NT2/D1 (cell line): ENCODE measurements at regions not wholly inside any gene's neighbourhood (a gene's known extent, or its start where the extent isn't known, plus 50 kb on each side); places are given as distances from the start of the nearest gene placed in this dataset.
"Not testable (repeated sequence)": the region's sequence is repeated elsewhere in the genome, so short reads cannot be mapped to it uniquely, and the experiment has no call there.

Source experiments
- DNase-seq: peaks from one replicate; pipeline ENCODE4 v3.0.0-alpha.2; 2011; ENCODE audit warnings: low read depth, low spot score
- H3K27me3 ChIP-seq: 2 replicates; pipeline ENCODE4 v1.6.0; 2011; ENCODE audit warnings: mild to moderate bottlenecking; ENCODE audit not compliant: insufficient read length, insufficient read depth
- H3K36me3 ChIP-seq: 2 replicates; pipeline ENCODE4 v1.6.1; 2011; ENCODE audit warnings: mild to moderate bottlenecking, low read length, mixed read lengths; ENCODE audit not compliant: insufficient read depth, insufficient read length
- H3K4me1 ChIP-seq: 2 replicates; pipeline ENCODE4 v1.5.1; 2011; ENCODE audit not compliant: insufficient read depth, insufficient read length
- H3K4me3 ChIP-seq: 2 replicates; pipeline ENCODE4 v1.5.1; 2011; ENCODE audit warnings: low read depth; ENCODE audit not compliant: insufficient read length
- H3K9ac ChIP-seq: 2 replicates; pipeline ENCODE4 v1.6.0; 2011; ENCODE audit warnings: low read depth; ENCODE audit not compliant: insufficient read length
- H3K9me3 ChIP-seq: 2 replicates; pipeline ENCODE4 v1.5.1; 2011; ENCODE audit warnings: mild to moderate bottlenecking, low read length; ENCODE audit not compliant: insufficient read depth
- SUZ12 ChIP-seq: IDR thresholded peaks from 2 replicates; pipeline ENCODE4 v1.6.1; 2011; ENCODE audit not compliant: insufficient read length, insufficient read depth; ENCODE audit errors: extremely low read depth
- YY1 ChIP-seq: IDR thresholded peaks from 2 replicates; pipeline ENCODE4 v1.6.1; 2011; ENCODE audit not compliant: insufficient read length, insufficient read depth
- ZNF274 ChIP-seq: IDR thresholded peaks from 2 replicates; pipeline ENCODE4 v1.6.1; 2011; ENCODE audit warnings: mild to moderate bottlenecking, low read depth, low read length

DNA sequence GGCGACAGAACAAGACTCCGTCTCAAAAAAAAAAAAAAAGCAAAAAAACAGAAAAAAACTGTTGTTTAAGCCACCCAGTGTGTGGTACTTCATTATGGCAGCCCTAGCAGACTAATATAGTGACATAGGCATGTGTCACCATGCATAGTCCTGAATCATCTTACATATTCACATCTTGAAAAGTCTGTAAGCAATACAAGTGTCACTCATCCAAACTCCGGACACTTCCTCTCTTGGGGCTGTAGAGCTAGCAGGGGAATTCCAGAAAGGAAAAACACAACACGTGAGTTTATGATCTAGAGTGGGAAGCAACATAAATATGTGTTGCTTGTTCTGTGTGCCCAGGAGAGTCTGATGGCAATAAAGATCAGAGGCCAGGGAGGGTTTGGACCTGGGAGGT, 81.6 kb upstream of the KCNE2 start:
- H3K27me3 ChIP-seq = no peaks in the 10 kb centered on the region

GRCh38 chr21:34284666-34285065, 79.1 kb upstream of the KCNE2 start:
- no peak for TF ChIP-seq ZNF274
- no peak for TF ChIP-seq SUZ12
- TF ChIP-seq YY1 = no peak
- H3K27me3 ChIP-seq = no peaks in the 10 kb centered on the region
- DNase-seq = no peak
- no peak overlapping the region for H3K4me3 ChIP-seq
- peaks cover 40% of the 10 kb centered on the region for H3K9me3 ChIP-seq
- H3K4me1 ChIP-seq = no peaks in the 10 kb centered on the region
- H3K36me3 ChIP-seq = no peaks in the 10 kb centered on the region
- no peak overlapping the region for H3K9ac ChIP-seq

More for the DNA sequence above, 81.6 kb upstream of the KCNE2 start:
- TF ChIP-seq ZNF274 (no peak), YY1 (no peak), SUZ12 (no peak)
- Histone ChIP-seq H3K9ac (no peak overlapping the region), H3K4me3 (no peak overlapping the region), H3K9me3 (peaks cover 26% of the 10 kb centered on the region), H3K36me3 (no peaks in the 10 kb centered on the region), H3K4me1 (no peaks in the 10 kb centered on the region)
- no peak for DNase-seq

GRCh38 chr21:34288042-34288441, 75.8 kb upstream of the KCNE2 start:
- not testable (repeated sequence) for DNase-seq, H3K4me3 ChIP-seq, H3K36me3 ChIP-seq, H3K27me3 ChIP-seq, H3K4me1 ChIP-seq, H3K9ac ChIP-seq
- peaks cover 40% of the 10 kb centered on the region for H3K9me3 ChIP-seq

- Histone ChIP-seq H3K9ac (no peak overlapping the region), H3K4me3 (no peak overlapping the region), H3K36me3 (no peaks in the 10 kb centered on the region), H3K27me3 (no peaks in the 10 kb centered on the region), H3K9me3 (peaks cover 37% of the 10 kb centered on the region), H3K4me1 (no peaks in the 10 kb centered on the region)
- no peak for DNase-seq
- no peak for TF ChIP-seq SUZ12
- TF ChIP-seq ZNF274 = no peak
- no peak for TF ChIP-seq YY1
Observed at GRCh38 chr21:34289856-34290255, 74.0 kb upstream of the KCNE2 start.

DNA sequence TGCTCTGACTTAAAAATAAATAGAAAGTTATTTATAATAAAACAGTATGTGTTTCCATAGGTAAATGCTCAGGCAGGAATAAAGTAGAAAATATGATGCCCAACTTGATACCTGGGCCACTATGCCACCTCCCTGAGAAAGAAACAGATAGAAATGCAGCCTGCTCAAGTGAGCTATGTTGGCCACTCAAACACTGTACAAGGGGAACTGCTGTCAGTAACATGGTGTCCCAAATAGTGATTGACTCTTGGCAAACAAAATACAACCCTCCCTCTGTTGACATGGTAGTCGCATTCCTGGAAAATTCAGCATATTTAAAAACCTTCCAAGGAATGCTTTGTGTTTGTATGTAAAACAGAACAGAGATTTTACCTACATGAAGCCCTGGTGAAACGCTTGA, 66.9 kb upstream of the KCNE2 start:
- DNase-seq = no peak
- no peaks in the 10 kb centered on the region for H3K36me3 ChIP-seq
- H3K4me1 ChIP-seq = no peaks in the 10 kb centered on the region
- no peaks in the 10 kb centered on the region for H3K27me3 ChIP-seq
- no peak overlapping the region for H3K9ac ChIP-seq
- no peak overlapping the region for H3K4me3 ChIP-seq
- no peak for TF ChIP-seq YY1
- TF ChIP-seq SUZ12 = no peak
- no peak for TF ChIP-seq ZNF274
- H3K9me3 ChIP-seq = peaks cover 4% of the 10 kb centered on the region; the same call in 1 of the 2 replicates

GRCh38 chr21:34298534-34299167, 65.2 kb upstream of the KCNE2 start:
- Histone ChIP-seq H3K27me3 (no peaks in the 10 kb centered on the region), H3K36me3 (no peaks in the 10 kb centered on the region), H3K4me3 (no peak overlapping the region), H3K9ac (no peak overlapping the region), H3K9me3 (peaks cover 4% of the 10 kb centered on the region; the same call in 1 of the 2 replicates), H3K4me1 (no peaks in the 10 kb centered on the region)
- no peak for TF ChIP-seq YY1
- no peak for TF ChIP-seq ZNF274
- no peak for TF ChIP-seq SUZ12
- DNase-seq = no peak

- TF ChIP-seq ZNF274 (no peak), SUZ12 (no peak), YY1 (no peak)
- Histone ChIP-seq H3K4me1 (no peaks in the 10 kb centered on the region), H3K4me3 (no peak overlapping the region), H3K9ac (no peak overlapping the region), H3K27me3 (no peaks in the 10 kb centered on the region), H3K9me3 (peaks cover 4% of the 10 kb centered on the region; the same call in 1 of the 2 replicates), H3K36me3 (no peaks in the 10 kb centered on the region)
- DNase-seq = no peak
Observed at GRCh38 chr21:34299168-34299539, 64.7 kb upstream of the KCNE2 start.
